ENCODE measurements at regions not wholly inside any gene's neighbourhood (a gene's known extent, or its start where the extent isn't known, plus 50 kb on each side); places are given as distances from the start of the nearest gene placed in this dataset.

DNA sequence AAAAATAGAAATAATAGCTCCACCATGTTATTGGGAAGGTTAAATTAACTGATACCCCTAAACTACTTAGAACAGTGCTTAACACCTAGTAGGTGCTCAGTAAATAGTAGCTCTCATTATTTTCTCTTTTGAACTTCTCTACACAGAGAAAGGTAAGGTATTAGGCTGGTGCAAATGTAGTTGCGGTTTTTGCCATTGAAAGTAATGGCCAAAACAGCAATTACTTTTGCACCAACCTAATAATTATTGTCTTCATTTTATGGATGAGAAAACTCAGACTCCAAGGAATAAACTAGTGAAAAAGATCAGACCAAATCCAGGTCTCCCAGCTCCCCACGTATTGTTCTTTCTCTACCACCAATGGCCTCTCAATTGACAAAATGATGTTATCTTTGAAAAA, 157.2 kb upstream of the TMPO start:
- intact Hi-C loops (cut with micrococcal nuclease; ENCODE audit: unreplicated experiment), result no loop called here
- CTCF ChIA-PET (ENCODE audit: unreplicated experiment), result no interaction called here
- BruUV-seq (replicated peaks), result no TSS peak

GRCh38 chr12:98359856-98360255, 155.5 kb upstream of the TMPO start:
- ChIA-PET POLR2A (interaction anchor here (0.6 to 1.5 kb wide), 4 partner anchors 8 to 138 kb away, joined by 3 to 4 read pairs (median 3); no protein-coding TSS in a partner anchor), CTCF (ENCODE audit: unreplicated experiment) (no interaction called here)
- Histone ChIP-seq H3K4me2 (ENCODE audit: low read length) (no peak overlapping the region), H3K9me3 (ENCODE audit: low read length) (no peaks in the 10 kb centered on the region), H3K4me3 (ENCODE audit: low read depth, low read length, poor library complexity, severe bottlenecking) (no peak overlapping the region), H3K27ac (ENCODE audit: low read depth, low read length, poor library complexity, severe bottlenecking) (no peak overlapping the region), H2AFZ (ENCODE audit: low read length) (no peak overlapping the region), H3K36me3 (ENCODE audit: insufficient read depth, low read length) (no peaks in the 10 kb centered on the region), H4K20me1 (ENCODE audit: insufficient read depth, low read length) (no peaks in the 10 kb centered on the region), H3K79me2 (ENCODE audit: insufficient read depth, low read depth, low read length) (no peaks in the 10 kb centered on the region), H3K9me2 (ENCODE audit: insufficient read depth, low read length) (no peaks in the 10 kb centered on the region), H3K4me1 (ENCODE audit: insufficient read depth, low read length, poor library complexity, severe bottlenecking) (peaks cover 13% of the 10 kb centered on the region)
- TF ChIP-seq CTCF (conservative IDR thresholded peaks at IDR 0.05; ENCODE audit: low read length) (no peak), EZH2phosphoT487 (IDR thresholded peaks at IDR 0.05; ENCODE audit: borderline replicate concordance, low read depth, low read length) (no peak)
- intact Hi-C loops (cut with micrococcal nuclease; ENCODE audit: unreplicated experiment), result no loop called here
- BruUV-seq (replicated peaks), result no TSS peak
- no peak for DNase-seq (ENCODE audit: low spot score)

More for the DNA sequence above, 157.2 kb upstream of the TMPO start:
- Histone ChIP-seq H3K4me1 (ENCODE audit: insufficient read depth, low read length, poor library complexity, severe bottlenecking) (peaks cover 13% of the 10 kb centered on the region), H3K4me3 (ENCODE audit: low read depth, low read length, poor library complexity, severe bottlenecking) (no peak overlapping the region), H3K36me3 (ENCODE audit: insufficient read depth, low read length) (no peaks in the 10 kb centered on the region), H3K9me2 (ENCODE audit: insufficient read depth, low read length) (no peaks in the 10 kb centered on the region), H3K4me2 (ENCODE audit: low read length) (no peak overlapping the region), H3K79me2 (ENCODE audit: insufficient read depth, low read depth, low read length) (no peaks in the 10 kb centered on the region), H3K9me3 (ENCODE audit: low read length) (no peaks in the 10 kb centered on the region), H3K27ac (ENCODE audit: low read depth, low read length, poor library complexity, severe bottlenecking) (no peak overlapping the region), H4K20me1 (ENCODE audit: insufficient read depth, low read length) (no peaks in the 10 kb centered on the region), H2AFZ (ENCODE audit: low read length) (no peak overlapping the region)
- POLR2A ChIA-PET, result interaction anchor here (1.0 kb wide), 1 partner anchor 67 kb away, joined by 3 read pairs; no protein-coding TSS in a partner anchor
- no peak for DNase-seq (ENCODE audit: low spot score)
- no peak for TF ChIP-seq CTCF (conservative IDR thresholded peaks at IDR 0.05; ENCODE audit: low read length)
- TF ChIP-seq EZH2phosphoT487 (IDR thresholded peaks at IDR 0.05; ENCODE audit: borderline replicate concordance, low read depth, low read length), result no peak

- no peaks in the 10 kb centered on the region for H3K79me2 ChIP-seq (ENCODE audit: insufficient read depth, low read depth, low read length)
- H3K4me3 ChIP-seq (ENCODE audit: low read depth, low read length, poor library complexity, severe bottlenecking), result no peak overlapping the region
- no peak overlapping the region for H3K27ac ChIP-seq (ENCODE audit: low read depth, low read length, poor library complexity, severe bottlenecking)
- ChIA-PET CTCF (ENCODE audit: unreplicated experiment) (no interaction called here), POLR2A (interaction anchor here (1.5 kb wide), 1 partner anchor 14 kb away, joined by 4 read pairs; no protein-coding TSS in a partner anchor)
- H3K36me3 ChIP-seq (ENCODE audit: insufficient read depth, low read length), result no peaks in the 10 kb centered on the region
- no TSS peak for BruUV-seq (replicated peaks)
- H3K4me2 ChIP-seq (ENCODE audit: low read length), result no peak overlapping the region
- no peak overlapping the region; the same call in 1 of the 2 replicates for H2AFZ ChIP-seq (ENCODE audit: low read length)
- TF ChIP-seq CTCF (conservative IDR thresholded peaks at IDR 0.05; ENCODE audit: low read length), result no peak
- no peak for TF ChIP-seq EZH2phosphoT487 (IDR thresholded peaks at IDR 0.05; ENCODE audit: borderline replicate concordance, low read depth, low read length)
- H3K4me1 ChIP-seq (ENCODE audit: insufficient read depth, low read length, poor library complexity, severe bottlenecking), result peaks cover 8% of the 10 kb centered on the region
- intact Hi-C loops (cut with micrococcal nuclease; ENCODE audit: unreplicated experiment), result no loop called here
- DNase-seq (ENCODE audit: low spot score), result no peak
- H3K9me3 ChIP-seq (ENCODE audit: low read length), result no peaks in the 10 kb centered on the region
- no peaks in the 10 kb centered on the region for H3K9me2 ChIP-seq (ENCODE audit: insufficient read depth, low read length)
- no peaks in the 10 kb centered on the region for H4K20me1 ChIP-seq (ENCODE audit: insufficient read depth, low read length)
Observed at GRCh38 chr12:98360401-98360800, 155.0 kb upstream of the TMPO start.
